GM12864 (cell line): ENCODE measurements at regions not wholly inside any gene's neighbourhood (a gene's known extent, or its start where the extent isn't known, plus 50 kb on each side); places are given as distances from the start of the nearest gene placed in this dataset.

Experiments used
- DNase-seq: peaks from one replicate; pipeline ENCODE4 v3.0.0-alpha.2; 2011; ENCODE audit warnings: low read depth
- H3K4me3 ChIP-seq: 2 replicates; pipeline ENCODE4 v1.5.1; 2011; ENCODE audit warnings: mild to moderate bottlenecking, low read depth, low read length, control low read depth
- CTCF ChIP-seq: IDR thresholded peaks from 2 replicates; pipeline ENCODE4 v1.5.1; 2011; ENCODE audit warnings: low read depth, mild to moderate bottlenecking, moderate library complexity, low read length, control low read depth, inconsistent platforms; ENCODE audit errors: missing control alignments

- no peak for DNase-seq
- no peak overlapping the region for H3K4me3 ChIP-seq
Measured at GRCh38 chr4:147195386-147195785, 249.7 kb upstream of the TTC29 start.

GRCh38 chr4:147198411-147199051 is 252.9 kb upstream of the TTC29 start:
- TF ChIP-seq CTCF = no peak
- DNase-seq = no peak
- no peak overlapping the region for H3K4me3 ChIP-seq

More at GRCh38 chr4:147195386-147195785, 249.7 kb upstream of the TTC29 start:
- no peak for TF ChIP-seq CTCF

- no peak for DNase-seq
- H3K4me3 ChIP-seq = no peak overlapping the region
- no peak for TF ChIP-seq CTCF
Measured at GRCh38 chr4:147201016-147201415, 255.4 kb upstream of the TTC29 start.

- no peak overlapping the region for H3K4me3 ChIP-seq
- no peak for TF ChIP-seq CTCF
Measured at GRCh38 chr4:147206807-147207206, 261.1 kb upstream of the TTC29 start.

GRCh38 chr4:147207911-147208310 is 262.2 kb upstream of the TTC29 start:
- no peak for TF ChIP-seq CTCF
- H3K4me3 ChIP-seq = no peak overlapping the region
- DNase-seq = no peak

More at GRCh38 chr4:147206807-147207206, 261.1 kb upstream of the TTC29 start:
- no peak for DNase-seq

GRCh38 chr4:147217655-147218054 is 263.2 kb upstream of the EDNRA start:
- no peak for TF ChIP-seq CTCF
- DNase-seq = no peak
- H3K4me3 ChIP-seq = no peak overlapping the region

GRCh38 chr4:147219145-147219544 is 261.8 kb upstream of the EDNRA start:
- no peak for DNase-seq
- TF ChIP-seq CTCF = no peak
- H3K4me3 ChIP-seq = no peak overlapping the region
